ENCODE measurements at regions not wholly inside any gene's neighbourhood (a gene's known extent, or its start where the extent isn't known, plus 50 kb on each side); places are given as distances from the start of the nearest gene placed in this dataset.

DNA sequence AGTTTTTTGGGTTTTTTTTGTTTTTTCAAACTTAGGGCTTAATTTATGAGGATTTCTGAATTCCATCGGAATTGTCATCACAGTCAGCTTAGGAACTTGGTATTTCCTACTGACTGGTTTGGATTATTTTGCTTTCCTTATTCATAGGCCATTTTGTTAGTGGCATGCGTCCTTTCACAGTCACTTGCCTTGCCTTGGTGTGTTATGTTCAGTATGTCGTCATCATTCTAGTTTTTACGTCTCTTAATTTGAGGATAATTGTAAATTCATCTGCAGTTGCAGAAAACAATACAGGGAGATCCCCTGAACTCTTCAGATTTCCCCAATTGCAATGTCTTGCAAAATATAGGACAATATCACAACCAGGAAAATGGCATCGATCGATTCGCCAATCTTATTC, 485.3 kb downstream of the CBLN2 start:
- intact Hi-C loops (cut with DNase I; ENCODE audit: low total_unique reads) = no loop called here
- H3K27me3 ChIP-seq = no peaks in the 10 kb centered on the region
- H3K36me3 ChIP-seq = no peaks in the 10 kb centered on the region
- H3K4me1 ChIP-seq = no peaks in the 10 kb centered on the region
- TF ChIP-seq, protein P1, sequence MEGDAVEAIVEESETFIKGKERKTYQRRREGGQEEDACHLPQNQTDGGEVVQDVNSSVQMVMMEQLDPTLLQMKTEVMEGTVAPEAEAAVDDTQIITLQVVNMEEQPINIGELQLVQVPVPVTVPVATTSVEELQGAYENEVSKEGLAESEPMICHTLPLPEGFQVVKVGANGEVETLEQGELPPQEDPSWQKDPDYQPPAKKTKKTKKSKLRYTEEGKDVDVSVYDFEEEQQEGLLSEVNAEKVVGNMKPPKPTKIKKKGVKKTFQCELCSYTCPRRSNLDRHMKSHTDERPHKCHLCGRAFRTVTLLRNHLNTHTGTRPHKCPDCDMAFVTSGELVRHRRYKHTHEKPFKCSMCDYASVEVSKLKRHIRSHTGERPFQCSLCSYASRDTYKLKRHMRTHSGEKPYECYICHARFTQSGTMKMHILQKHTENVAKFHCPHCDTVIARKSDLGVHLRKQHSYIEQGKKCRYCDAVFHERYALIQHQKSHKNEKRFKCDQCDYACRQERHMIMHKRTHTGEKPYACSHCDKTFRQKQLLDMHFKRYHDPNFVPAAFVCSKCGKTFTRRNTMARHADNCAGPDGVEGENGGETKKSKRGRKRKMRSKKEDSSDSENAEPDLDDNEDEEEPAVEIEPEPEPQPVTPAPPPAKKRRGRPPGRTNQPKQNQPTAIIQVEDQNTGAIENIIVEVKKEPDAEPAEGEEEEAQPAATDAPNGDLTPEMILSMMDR (IDR thresholded peaks at IDR 0.05) = no peak
- DNase-seq = no peak
- no peaks in the 10 kb centered on the region for H3K9me3 ChIP-seq
- no peak overlapping the region for H3K4me3 ChIP-seq
- H3K27ac ChIP-seq = no peak overlapping the region

DNA sequence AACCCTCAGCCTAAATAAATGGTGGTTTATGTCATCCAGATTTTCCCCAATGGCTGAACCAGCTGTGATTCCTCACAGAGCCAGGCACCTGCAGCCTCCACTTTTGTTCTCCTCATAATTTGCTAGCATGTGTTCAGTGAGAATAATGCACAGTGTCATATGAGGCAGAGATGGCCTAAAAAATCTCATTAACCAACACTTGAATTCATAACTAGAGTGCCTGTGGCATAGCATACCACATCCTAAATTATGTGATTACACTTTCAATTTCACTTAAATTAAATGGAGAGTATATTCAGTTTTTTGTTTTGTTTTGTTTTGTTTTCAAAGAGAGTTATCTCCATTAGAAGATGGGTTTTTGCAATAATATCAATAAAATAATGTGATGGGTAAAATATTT, 488.0 kb downstream of the CBLN2 start:
- TF ChIP-seq, protein P1 (IDR thresholded peaks at IDR 0.05) = no peak
- no peak for TF ChIP-seq POLR2A (IDR thresholded peaks at IDR 0.05)
- no peak overlapping the region for H3K4me3 ChIP-seq
- intact Hi-C loops (cut with DNase I; ENCODE audit: low total_unique reads) = no loop called here
- H3K36me3 ChIP-seq = no peaks in the 10 kb centered on the region
- no peaks in the 10 kb centered on the region for H3K9me3 ChIP-seq
- H3K4me1 ChIP-seq = no peaks in the 10 kb centered on the region
- H3K27me3 ChIP-seq = no peaks in the 10 kb centered on the region
- no peak for DNase-seq
- H3K27ac ChIP-seq = no peak overlapping the region

DNA sequence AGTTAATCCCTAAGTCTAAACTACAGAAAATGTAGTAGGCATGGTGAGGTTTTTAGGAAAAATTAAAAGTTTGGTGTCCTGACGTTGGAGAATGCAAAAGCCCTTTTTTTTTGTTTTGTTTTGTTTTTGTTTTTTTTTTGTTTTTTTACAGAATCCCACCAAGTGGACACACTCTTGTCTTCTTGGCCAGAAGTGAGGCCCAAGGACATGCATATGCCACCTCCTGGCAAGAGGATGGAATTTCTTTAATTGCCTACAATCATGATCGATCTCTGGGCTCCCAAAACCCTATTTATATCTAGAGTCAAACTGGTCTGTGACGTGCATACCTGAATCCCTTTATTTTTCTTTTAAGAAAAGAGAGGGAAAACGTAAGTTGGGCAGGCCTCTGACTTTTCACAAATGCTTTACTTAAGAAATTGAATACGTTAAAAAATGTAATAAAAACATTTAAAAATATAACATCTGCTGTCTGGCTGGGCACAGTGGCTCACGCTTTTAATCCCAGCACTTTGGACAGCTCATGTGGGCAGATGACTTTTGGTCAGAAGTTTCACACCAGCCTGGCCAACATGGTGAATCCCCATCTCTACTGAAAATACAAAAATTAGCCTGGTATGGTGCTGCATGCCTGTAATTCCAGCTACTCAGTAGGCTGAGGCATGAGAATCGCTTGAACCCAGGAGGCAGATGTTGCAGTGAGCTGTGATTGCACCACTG, 502.7 kb downstream of the CBLN2 start:
- no peak overlapping the region for H3K27ac ChIP-seq
- no peak overlapping the region for H3K4me3 ChIP-seq
- TF ChIP-seq, protein P1 (IDR thresholded peaks at IDR 0.05) = no peak
- DNase-seq = no peak
- H3K9me3 ChIP-seq = no peaks in the 10 kb centered on the region
- H3K4me1 ChIP-seq = no peaks in the 10 kb centered on the region
- no peaks in the 10 kb centered on the region for H3K27me3 ChIP-seq
- no peaks in the 10 kb centered on the region for H3K36me3 ChIP-seq
- intact Hi-C loops (cut with DNase I; ENCODE audit: low total_unique reads) = no loop called here

DNA sequence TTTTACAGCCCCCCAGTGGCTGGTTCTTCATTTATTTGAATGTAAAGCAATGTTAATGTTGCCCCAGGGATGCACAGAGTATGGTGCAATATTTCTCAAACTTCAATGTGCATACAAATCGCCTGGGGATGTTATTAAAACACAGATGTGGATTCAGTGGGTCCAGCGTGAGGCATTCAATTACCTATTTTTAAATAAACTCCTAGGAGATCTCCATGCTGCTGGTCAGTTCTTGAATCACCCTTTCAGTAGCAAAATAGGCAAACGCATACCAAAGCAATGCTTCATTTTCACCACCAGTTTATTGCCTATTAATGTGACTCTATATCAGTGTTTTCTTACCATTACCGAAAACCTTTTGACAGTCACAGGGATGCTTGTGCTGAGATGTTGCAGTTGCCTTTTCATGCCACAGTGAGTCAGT, 530.7 kb downstream of the CBLN2 start:
- no peak overlapping the region for H3K4me3 ChIP-seq
- H3K4me1 ChIP-seq = no peaks in the 10 kb centered on the region
- TF ChIP-seq POLR2A (IDR thresholded peaks at IDR 0.05) = no peak
- TF ChIP-seq, protein P1 (IDR thresholded peaks at IDR 0.05) = no peak
- no peaks in the 10 kb centered on the region for H3K9me3 ChIP-seq
- H3K27ac ChIP-seq = no peak overlapping the region
- no peak for DNase-seq
- H3K27me3 ChIP-seq = no peaks in the 10 kb centered on the region
- no peaks in the 10 kb centered on the region for H3K36me3 ChIP-seq
- intact Hi-C loops (cut with DNase I; ENCODE audit: low total_unique reads) = no loop called here

DNA sequence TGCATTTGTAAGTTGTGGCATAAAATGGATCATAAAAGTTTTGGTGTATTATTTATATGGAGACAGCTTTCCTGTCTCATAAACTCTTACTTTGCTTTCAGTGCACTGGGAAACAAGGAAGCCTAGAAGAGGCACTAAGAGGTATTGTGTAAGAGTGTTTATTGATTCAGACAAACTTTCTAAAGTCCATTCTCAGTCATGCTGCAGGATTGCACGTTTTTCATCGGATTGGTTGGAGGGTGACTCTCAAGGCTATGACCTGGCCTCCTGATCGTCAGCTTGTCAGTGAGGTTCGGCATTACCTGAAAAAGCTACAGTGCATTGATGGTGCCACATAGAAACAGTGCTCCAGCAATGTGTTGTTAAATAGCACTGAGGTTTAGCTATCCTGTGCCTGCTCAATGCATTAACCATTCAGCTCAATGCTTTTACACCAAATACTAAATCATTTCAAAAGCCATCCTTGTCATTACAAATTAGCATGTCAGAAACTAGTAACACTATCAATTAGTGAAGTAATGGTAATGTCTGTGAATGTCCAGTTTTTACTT, 545.5 kb downstream of the CBLN2 start:
- intact Hi-C loops (cut with DNase I; ENCODE audit: low total_unique reads) = no loop called here
- H3K27me3 ChIP-seq = no peaks in the 10 kb centered on the region
- H3K4me1 ChIP-seq = no peaks in the 10 kb centered on the region
- no peaks in the 10 kb centered on the region for H3K9me3 ChIP-seq
- TF ChIP-seq, protein P1 (IDR thresholded peaks at IDR 0.05) = no peak
- no peak for TF ChIP-seq POLR2A (IDR thresholded peaks at IDR 0.05)
- H3K36me3 ChIP-seq = no peaks in the 10 kb centered on the region
- H3K4me3 ChIP-seq = no peak overlapping the region
- no peak overlapping the region for H3K27ac ChIP-seq
- no peak for DNase-seq

All from uterus (tissue), 3 donors.